ENCODE measurements at regions not wholly inside any gene's neighbourhood (a gene's known extent, or its start where the extent isn't known, plus 50 kb on each side); places are given as distances from the start of the nearest gene placed in this dataset.

DNA sequence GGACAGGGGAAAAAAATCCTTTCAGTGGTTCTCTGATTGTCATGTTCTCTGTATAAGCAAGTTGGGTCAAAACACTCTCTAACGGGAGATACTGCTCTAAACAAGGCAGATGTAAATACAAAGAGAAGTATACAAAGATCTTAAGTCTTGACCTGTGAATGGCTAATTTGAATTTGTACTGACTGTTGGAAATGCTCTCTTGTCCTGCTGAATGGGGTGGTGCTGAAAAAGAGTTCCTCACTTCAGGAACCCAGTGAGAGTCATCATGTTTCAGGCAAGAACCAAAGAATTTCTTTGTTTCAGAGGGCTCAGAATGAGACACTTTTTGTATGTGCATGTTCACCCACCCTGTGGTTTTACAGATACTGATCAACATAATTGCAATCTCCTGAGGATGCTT lies 461.0 kb downstream of the NR2F1-AS1 start:
- TF ChIP-seq CTCF (IDR thresholded peaks at IDR 0.05) (no peak), ZFX (IDR thresholded peaks at IDR 0.05; ENCODE audit: borderline replicate concordance) (no peak)
- no peak overlapping the region for H3K27ac ChIP-seq

- TF ChIP-seq ZFX (IDR thresholded peaks at IDR 0.05; ENCODE audit: borderline replicate concordance): no peak
- TF ChIP-seq CTCF (IDR thresholded peaks at IDR 0.05): no peak
- H3K27ac ChIP-seq: no peak overlapping the region
Measured at GRCh38 chr5:93117751-93118531, 463.1 kb downstream of the NR2F1-AS1 start.

DNA sequence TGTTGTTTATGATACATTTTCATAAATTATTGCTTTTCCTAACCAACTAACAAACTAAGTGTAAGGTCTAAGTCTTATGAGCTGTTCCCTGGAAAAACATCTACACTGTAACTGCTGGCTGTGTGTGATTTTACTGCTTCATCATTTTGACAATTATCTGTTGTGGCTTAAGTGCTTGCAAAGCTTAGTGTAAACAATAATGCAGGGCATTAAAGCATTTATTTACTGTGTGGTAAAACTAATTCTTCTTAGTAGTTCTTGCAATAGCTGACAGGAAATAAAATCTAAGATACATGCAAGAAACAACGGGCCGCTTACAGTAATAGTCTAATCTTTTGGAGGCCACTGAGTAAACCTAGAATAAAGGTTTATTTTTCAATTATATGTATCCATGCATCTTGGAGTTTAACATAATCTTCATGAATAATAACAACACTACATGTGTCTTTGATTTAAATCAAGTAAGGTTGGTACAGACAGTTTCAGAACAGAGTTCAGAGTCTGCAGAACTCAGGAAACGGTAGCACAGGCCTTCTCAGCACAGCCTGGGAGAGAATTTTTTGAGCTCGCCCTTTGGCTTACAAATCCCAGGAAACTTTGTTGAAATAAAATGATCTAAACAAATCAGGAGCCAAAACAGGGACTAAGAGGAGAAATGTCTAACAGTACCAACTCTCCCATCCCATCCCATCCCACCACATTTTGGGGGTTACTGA lies 473.1 kb downstream of the NR2F1-AS1 start:
- TF ChIP-seq ZFX (IDR thresholded peaks at IDR 0.05; ENCODE audit: borderline replicate concordance) (no peak), CTCF (IDR thresholded peaks at IDR 0.05) (no peak)
- no peak overlapping the region for H3K27ac ChIP-seq

- no peak for TF ChIP-seq ZFX (IDR thresholded peaks at IDR 0.05; ENCODE audit: borderline replicate concordance)
Measured at GRCh38 chr5:93107141-93107540, 473.9 kb downstream of the NR2F1-AS1 start.

GRCh38 chr5:93101661-93102060 lies 479.4 kb downstream of the NR2F1-AS1 start:
- TF ChIP-seq ZFX (IDR thresholded peaks at IDR 0.05; ENCODE audit: borderline replicate concordance): no peak
- no peak for TF ChIP-seq CTCF (IDR thresholded peaks at IDR 0.05)
- no peak overlapping the region for H3K27ac ChIP-seq

More at GRCh38 chr5:93107141-93107540, 473.9 kb downstream of the NR2F1-AS1 start:
- H3K27ac ChIP-seq: no peak overlapping the region

DNA sequence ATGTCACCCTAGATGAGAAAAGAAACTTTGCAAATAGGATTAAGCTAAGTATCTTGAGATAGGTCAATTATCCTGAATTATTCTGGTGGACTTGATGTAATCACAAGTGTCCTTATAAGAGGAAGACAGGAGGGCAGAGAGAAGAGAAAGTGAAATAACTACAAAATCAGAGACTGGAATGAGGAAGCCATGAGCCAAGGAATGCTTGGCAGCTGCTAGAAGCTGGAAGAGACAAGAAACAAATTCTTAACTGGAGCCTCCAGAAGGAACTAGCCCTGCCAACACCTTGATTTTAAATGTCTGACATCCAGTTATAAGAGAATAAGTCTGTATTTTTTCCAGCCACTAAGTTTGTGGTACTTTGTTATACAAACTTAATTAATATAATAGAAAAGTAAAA lies 480.0 kb downstream of the NR2F1-AS1 start:
- TF ChIP-seq CTCF (IDR thresholded peaks at IDR 0.05) (no peak), ZFX (IDR thresholded peaks at IDR 0.05; ENCODE audit: borderline replicate concordance) (no peak)
- H3K27ac ChIP-seq: no peak overlapping the region

DNA sequence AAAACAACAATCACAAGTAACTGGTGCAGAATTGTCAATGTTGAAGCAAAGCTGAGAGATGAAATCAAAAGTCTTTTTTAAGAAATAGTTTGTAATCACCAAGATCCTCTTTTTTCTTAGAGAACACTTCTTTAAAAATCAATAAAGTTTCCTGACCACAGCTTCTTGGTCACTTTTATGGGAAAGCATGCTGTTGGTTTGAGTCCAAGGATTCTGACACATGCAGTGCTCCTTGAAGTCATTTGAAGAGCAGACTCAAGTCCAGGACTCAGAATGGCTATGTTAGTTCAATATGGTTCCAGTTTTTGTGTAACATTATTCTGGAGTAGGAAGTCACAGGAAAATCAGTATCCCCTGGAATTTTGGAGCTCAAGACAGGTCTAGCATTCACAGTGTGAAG lies 480.6 kb downstream of the NR2F1-AS1 start:
- TF ChIP-seq ZFX (IDR thresholded peaks at IDR 0.05; ENCODE audit: borderline replicate concordance): no peak
- TF ChIP-seq CTCF (IDR thresholded peaks at IDR 0.05): no peak
- no peak overlapping the region for H3K27ac ChIP-seq
